ENCODE measurements at regions not wholly inside any gene's neighbourhood (a gene's known extent, or its start where the extent isn't known, plus 50 kb on each side); places are given as distances from the start of the nearest gene placed in this dataset.
A peak's percentile ranks its signal among the peaks of the same experiment; 100 is the strongest.
"Not testable (repeated sequence)": the region's sequence is repeated elsewhere in the genome, so short reads cannot be mapped to it uniquely, and the experiment has no call there.

DNA sequence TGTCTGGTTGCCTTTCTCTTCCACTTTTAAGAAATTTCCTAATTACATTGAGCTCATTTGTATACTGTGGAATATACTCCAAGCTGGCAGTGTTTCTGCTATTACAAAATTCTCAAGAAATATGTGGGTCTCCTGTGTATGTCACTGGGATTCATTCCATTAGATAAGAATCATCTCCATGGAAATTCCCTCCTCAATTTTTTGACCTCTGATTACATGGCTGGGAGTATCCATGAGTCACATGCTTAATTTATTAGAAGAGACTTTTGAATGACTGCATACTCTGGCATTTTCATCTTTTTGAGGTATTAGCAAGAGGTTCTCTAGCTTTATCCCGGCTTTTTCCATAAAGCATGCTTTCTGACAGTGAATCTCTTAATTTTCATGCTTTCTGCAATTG, 665.5 kb upstream of the CNTNAP5 start:
- no peak for DNase-seq

DNA sequence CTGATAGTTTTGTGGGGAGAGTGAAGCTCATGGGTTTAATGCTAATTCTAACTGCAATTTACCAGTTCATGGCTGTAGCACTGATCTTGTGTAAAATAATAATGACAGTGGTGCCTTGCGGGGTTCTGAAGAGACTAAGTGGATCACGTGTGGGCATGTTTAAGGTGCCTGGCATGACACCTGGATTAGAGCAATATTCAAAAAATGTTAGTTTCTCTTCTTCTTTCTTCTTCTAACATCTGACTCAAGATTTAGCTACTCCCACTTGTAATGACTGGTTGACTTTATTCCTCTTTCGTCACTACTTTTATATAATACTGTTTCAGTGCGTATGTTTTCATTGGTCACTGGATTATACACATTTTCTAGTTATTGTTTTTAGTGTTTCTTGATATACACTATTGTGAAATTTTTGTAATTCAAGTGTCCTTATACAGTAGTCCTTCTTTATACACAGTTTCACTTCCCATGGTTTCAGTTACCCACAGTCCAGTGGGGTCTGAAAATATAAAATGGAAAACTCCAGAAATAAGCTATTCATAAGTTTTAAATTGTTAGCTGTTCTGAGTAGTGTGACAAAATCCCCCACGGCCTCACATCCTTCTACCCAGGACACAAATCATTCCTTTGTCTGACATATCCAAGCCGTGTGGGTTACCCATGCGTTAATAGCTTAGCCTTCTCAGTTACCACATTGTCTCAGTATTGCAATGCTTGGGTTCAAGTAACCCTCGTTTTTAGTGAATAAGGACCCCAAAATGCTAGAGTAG, 662.2 kb upstream of the CNTNAP5 start:
- no peak for DNase-seq

DNA sequence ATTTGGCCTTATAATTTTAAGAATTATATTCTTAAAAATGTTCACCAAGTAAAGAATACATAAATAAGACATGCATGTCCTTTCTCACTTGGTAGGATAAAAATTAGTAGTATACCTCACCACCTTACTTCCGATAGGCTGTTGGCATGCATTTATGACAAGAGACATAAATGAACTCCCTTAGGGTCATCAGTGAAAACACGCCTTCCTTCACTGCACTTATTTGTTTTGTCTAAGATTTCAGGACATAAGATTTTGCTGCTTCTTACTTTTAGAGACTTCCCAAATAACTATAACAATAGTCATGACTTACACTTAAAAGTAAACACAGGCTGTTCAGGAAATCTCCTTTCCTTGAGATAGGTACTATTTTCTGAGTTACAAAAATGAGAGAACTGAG, 661.3 kb upstream of the CNTNAP5 start:
- no peak for DNase-seq

DNA sequence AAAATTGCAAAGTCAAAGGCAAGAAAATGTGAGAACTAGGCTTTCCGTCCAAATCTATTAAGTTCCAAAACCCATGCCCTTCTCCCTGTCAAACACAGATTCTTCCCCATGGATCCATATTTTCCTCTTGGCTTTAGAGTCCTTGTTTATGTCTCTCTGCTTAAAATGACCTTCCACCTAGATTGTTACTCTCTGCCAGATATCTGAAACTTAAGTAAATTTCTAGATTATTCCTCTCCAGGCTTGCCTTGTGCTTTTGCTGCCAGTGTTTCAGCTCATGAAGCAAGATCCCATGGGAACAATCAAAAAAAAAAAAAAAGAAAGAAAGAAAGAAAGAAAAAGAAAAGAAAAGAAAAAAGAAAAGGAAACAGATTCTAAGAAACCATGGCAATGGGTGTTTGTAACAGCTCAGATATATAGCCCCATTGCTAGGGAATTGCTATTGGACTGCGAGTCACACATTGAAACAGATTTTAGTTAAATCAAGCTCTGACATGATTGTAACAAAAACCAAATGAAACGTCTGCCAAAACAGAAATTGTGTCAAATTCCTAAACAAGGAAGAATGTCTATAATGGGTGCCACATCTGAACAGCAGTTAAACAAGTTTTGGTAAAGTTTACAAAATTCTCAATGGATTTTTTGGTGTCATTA, 660.7 kb upstream of the CNTNAP5 start:
- no peak for DNase-seq

DNA sequence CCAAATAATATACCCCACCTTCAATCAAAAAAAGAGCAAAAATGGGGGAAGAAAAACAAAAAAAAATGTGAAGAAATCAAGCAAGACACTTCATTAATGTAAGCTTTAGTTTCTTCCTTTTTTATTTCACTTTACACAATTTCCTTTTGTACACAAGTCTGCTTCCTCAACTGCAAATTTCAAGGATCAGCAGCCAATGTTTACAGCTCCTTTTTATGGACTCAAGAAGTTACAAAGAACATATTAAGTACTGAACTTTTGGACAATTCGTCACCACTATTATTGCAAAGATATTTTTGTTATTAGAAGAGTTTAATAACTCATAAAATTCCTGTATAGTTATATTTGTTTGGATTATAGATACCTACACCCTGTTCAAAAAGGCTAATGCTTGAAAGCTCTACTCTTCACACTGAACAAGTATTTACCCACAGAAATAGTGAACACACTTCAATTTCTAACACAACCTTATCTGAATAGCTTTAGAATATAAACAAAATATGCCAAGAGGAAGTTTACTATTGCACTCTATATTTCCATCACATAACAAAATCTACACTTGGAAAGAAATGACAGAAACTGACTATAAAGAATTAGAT, 658.7 kb upstream of the CNTNAP5 start:
- DNase-seq = no peak

DNA sequence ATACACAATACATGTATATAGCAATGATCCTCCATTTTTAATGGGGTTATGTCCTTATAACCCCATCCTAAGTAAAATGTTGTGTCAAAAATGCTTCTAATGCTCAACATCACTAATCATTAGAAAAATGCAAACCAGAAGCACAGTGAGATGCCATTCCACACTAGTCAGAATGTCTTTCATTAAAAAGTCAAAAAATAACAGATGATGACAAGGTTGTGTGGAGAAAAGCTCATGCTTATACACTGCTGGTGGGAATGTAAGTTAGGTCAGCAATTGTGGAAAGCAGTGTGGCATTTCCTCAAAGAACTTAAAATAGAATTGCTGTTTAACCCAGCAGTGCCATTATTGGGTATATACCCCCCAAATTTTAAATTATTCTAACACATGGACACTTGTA, 654.9 kb upstream of the CNTNAP5 start:
- DNase-seq = peak; percentile 23

DNA sequence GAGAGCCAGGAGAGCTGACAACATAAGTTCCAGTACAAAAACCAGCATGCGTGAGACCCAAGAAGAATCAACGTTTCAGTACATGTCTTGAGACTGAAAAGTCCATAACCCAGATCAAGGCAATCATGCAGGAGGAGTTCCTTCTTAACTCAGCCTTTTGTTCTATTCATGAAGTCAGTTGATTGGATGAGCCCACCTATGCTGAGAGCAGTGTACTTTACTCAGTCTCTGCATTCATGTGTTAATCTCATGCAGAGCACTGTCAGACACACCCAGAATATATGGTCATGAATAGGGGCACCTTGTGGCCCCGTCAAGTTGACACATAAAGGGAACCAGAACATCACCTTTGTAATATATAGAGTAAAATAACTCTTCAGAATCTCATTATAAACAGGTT, 653.6 kb upstream of the CNTNAP5 start:
- DNase-seq = no peak

DNA sequence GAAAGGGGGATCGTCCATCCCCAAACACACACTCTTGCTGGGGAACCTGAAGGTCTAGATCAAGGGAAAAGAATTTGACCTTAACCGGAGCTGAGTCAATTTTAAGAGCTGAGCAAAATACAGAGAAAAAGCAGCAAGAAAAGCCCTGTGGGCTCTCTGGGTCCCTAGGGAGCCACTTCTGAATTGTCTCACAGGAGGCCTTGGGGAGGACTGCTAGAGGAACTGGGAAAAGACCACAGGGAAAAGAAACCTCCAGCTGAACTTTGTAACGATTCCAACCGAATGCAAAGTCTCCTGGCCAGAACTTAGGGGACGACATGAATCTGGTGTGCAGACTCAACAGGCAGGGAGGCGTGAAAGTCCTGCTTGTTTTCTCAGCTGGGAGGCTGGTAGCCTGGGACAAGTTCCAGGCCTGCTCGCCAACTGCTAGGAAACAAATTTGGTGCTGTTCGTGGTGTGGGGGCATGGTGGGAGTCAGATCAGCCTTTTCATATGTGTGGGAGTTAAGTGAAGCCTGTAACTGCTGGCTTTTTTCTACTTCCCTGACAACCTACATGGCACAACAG, 644.6 kb upstream of the CNTNAP5 start:
- peak; percentile 23 for DNase-seq

DNA sequence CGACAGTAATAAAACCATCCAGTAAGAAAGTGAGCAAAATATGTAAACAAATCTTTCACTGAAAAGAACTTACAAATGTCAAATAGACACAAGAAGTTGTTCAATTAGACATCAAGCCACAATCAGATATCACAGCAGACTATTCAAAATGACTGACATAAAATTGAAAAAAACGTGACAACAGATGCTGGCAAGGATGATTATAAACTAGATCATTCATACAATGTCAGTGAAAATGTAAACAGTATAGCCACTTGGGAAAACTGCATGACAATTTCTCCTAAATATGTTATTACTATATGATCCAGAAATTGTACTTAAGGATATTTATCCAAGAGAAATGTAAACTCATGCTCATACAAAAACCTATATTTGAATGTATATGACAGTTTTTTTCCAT, 609.4 kb upstream of the CNTNAP5 start:
- no peak for DNase-seq

DNA sequence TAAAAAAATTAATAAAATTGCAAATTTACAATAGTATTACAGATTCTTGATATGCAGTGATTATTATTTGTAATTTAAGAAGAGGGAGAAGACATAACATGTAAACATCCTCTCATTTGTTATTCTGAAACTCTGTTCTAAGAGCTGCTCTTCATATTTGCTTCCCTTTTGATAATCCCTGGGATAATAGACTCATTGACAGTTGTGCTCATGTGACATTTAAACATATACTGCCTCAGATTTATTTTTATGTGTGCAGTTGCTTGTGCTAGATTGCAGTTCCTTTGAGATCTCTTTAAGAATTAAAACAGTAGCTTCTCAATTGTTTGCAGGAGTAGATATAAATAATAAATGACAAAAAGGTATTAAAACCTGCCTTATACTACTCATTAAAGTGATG, 605.1 kb upstream of the CNTNAP5 start:
- DNase-seq = no peak

DNA sequence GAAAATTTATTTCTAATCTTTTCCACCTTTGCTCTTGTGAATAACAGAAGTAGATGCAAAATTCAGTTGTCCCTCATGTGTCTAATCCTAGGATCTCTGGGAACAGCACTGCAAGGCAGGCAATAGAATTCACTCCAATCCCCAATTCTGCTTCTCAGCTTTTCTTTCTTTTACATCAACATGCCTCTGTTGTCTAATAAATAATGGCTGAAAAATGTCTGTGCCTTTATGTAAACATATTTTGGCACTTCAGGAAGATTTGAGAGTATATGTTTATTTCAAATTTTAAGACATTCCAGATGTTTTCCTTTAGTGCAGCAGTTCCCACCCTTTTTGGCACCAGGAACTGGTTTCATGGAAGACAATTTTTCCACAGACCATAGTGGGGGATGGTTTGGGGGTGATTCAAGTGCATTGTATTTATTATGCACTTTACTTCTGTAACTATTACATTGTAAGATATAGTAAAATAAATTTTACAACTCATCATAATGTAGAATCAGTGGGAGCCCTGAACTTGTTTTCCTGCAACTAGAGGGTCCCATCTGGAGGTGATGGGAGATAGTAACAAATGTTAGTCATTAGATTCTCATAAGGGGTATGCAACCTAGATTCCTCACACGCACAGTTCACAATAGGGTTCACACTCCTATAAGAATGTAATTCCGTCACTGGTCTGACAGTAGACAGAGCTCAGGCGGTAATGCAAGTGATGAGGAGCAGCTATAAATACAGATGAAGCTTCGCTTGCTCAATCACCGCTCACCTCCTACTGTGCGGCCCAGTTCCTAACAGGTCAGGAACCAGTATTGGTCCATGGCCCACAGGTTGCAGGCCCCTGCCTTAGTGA, 590.3 kb upstream of the CNTNAP5 start:
- no peak for DNase-seq

DNA sequence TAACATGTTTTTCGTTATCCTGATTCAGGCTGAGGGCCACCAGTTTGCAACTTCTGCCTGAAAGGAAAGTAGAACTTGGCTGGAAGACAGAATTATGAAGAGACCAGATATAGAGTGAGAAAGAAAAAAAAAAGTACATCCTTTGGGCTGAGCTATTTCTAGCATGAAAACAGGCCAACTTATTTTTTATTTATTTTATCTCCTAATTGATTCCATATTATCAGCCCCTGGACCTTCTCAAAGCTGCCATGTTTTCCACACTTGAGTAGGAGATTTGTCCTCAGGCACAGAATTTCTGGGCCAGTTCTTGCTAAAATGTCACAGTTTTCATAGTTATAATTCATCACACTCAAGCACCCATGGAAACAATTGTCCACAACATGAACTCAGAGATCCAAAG, 586.8 kb upstream of the CNTNAP5 start:
- no peak for DNase-seq

DNA sequence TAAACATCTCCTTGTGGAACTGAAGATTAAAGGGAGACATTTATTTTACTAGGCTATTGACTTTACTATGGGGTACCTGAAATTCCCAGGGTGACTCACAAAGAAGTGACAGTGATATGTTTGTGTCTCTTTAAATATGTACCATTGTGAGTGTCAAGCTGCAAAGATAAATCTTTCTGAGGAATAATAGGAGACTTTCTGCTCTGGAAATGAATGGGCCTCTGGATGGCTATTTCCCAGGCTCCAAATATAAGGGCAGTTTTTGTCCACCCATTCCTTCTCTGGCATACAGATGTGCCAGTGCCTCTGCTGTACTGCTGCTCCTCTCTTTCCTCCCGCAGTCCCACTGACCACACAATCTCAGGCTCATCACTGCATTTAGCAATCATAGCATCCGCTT, 586.4 kb upstream of the CNTNAP5 start:
- no peak for DNase-seq

DNA sequence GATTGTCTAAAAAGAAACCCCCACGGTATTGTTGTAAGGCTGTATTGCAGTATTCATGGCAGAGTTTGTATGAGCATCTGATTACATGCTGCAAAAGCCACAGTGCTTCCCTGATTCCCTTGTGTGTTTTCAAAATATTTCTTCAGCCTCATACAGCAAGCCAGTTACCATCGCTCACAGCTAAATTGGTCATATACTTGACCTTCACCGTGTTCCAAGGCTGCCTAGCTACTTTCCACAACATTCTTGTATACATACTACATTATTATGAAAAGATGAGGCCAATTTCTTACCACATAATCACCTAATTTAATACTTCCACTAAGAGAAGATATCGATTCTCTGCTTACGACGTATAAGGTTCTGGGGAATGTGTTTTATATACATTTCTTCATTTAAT, 576.3 kb upstream of the CNTNAP5 start:
- no peak for DNase-seq

DNA sequence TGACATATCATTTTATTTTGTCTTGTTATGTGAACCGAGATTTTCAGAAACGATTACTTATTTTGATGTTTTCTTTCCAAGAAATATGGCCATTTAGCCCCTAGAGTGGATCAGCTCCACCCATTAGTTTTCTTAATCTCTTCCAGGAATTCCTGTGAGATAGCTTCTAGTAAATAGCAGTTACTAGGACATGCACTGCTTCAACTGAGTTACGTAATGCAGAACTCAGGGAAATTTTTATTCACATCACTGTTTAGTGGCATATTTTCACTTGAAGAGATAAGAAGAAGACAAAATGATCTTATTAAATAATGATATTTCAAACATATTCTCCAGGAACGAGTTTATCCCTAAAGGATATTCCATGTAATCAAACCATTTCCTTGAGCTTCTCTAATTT, 573.5 kb upstream of the CNTNAP5 start:
- DNase-seq = no peak

DNA sequence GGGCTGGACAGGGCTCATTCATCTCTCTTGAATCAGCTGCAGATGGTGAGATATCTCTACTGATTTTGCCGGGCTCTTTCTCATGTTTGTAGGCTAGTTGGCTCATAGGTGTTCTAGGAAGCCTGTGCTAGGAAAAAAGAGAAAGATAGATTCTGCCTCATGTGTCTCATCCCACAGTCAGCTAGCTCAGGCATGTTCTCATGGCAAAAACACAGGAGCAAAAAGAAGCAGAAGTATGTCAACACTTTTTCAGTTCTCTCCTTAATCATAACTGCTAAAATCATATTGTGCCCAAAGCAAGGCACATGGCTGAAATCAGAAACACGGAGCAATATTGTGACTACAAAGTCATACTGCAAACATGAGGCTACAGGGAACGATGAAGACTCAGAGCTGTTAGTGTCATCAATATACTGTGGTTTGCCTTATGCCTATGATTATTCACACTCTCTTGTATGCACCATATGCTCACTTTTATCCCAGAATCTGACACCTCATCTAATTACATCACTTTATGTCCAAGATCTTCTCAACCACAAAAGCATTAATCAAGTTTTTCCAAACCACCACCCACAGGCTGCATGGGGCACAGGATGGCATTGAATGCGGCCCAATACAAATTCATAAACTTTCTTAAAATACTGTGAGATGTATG, 571.9 kb upstream of the CNTNAP5 start:
- no peak for DNase-seq

DNA sequence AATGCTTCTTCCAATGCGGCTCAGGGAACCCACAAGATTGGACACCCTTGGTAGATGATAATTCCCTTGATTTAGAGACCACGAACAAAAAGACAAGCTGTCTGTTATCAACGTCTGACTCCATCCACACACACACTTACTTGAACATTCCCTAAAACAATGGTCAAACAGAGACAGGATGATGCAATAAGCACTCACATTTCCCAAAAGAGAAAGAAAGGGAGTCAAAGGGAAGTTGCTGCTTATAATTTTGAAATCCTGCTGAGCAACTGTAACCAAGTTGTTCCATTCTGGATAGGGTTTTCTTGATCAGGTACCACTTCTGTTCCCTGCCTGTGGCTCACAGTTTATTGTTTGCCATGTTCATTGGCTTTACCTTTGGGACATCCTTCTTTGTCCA, 571.3 kb upstream of the CNTNAP5 start:
- no peak for DNase-seq

DNA sequence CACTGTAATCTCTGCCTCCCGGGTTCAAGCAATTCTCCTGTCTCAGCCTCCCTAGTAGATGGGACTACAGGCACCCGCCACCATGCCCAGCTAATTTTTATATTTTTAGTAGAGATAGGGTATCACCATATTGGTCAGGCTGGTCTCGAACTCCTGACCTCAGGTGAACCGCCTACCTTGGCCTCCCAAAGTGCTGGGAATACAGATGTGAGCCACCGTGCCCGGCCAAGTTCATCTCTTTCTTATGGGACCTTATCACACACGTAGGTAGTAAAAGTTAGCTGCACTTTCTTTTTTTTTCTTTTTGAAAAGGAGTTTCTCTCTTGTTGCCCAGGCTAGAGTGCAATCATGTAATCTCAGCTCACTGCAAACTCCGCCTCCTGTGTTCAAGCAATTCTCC, 569.9 kb upstream of the CNTNAP5 start:
- DNase-seq = not testable (repeated sequence)

DNA sequence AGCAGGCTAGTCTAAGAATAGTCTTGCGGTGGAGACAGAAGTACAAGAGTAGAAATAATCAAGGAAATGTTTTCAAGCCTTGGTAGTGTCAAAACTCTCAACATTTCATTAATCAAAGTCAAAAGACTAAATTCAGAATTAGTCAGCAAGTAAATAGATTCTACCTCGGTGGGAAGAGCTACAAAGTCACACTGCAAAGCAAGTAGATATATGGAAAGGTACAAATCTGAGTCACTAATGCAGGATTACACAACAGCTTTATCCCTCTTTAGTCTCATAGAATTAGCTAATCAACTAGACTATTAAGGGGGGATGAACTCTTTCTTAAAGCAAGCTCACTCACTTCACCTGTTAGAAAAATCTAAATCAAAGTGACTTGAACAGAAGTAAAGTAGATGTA, 568.7 kb upstream of the CNTNAP5 start:
- DNase-seq = no peak

DNA sequence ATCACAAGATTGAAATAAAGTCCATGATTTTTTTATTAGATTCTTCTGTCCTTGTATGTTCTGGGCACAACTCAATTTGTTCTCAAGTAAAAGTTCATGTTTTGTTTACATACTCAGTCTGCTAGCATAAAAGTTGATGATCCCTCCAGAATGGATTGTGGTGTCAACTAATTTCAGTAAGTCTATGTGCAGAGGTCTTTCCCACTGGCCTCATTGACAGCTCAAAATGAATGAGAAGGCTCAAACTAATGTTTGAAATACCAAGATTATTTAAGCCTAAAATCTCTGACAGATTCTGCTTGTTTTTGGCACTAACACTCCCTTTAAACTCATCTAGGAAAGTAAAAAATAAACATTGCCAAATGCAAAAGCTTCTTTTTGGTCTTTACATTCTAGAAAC, 561.2 kb upstream of the CNTNAP5 start:
- no peak for DNase-seq

DNA sequence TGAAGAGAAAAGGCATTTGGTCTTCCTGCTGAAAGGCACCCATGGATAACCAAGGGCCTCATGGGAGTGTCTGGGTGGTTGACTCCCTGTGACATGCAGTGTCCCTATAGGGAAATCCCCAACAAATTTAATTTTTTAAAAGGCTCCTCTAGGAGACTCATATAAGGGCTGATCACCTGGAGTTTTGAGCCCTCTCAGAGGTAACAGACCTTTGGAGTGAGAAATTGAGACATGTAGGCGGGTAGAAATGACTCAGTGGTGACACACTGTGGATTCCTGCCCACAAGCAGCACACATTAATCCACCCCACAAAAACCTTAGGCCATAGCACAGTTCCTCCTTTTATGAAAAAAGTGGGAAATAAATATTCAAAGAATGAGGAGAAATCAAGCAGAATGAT, 557.0 kb upstream of the CNTNAP5 start:
- DNase-seq = no peak

DNA sequence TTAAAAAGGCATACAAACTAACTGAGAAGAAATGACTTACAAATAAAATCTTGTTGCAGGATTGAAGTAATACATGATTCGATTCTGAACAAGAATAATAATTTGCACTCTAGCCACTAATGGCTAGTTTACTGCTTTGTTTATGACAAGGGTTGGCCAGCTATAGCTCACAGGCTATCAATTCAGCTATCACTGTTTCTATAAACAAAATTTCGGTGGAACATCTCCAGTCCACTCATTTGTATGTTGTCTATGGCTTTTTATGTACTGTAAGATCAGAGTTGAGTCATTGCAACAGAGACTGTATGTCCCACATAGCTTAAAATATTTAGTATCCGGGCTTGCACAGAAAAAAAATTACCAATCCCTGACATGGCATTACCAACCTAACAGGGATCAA, 543.7 kb upstream of the CNTNAP5 start:
- no peak for DNase-seq

All from fibroblast of skin of scalp (primary cell).